GM21447 (cell line): ENCODE measurements at regions not wholly inside any gene's neighbourhood (a gene's known extent, or its start where the extent isn't known, plus 50 kb on each side); places are given as distances from the start of the nearest gene placed in this dataset.
"Not testable (repeated sequence)": the region's sequence is repeated elsewhere in the genome, so short reads cannot be mapped to it uniquely, and the experiment has no call there.

Source experiments
- ATAC-seq: cut with Tn5 transposase; IDR thresholded peaks from one replicate; pipeline ENCODE4 v1.9.1; 2021; ENCODE audit not compliant: unreplicated experiment

DNA sequence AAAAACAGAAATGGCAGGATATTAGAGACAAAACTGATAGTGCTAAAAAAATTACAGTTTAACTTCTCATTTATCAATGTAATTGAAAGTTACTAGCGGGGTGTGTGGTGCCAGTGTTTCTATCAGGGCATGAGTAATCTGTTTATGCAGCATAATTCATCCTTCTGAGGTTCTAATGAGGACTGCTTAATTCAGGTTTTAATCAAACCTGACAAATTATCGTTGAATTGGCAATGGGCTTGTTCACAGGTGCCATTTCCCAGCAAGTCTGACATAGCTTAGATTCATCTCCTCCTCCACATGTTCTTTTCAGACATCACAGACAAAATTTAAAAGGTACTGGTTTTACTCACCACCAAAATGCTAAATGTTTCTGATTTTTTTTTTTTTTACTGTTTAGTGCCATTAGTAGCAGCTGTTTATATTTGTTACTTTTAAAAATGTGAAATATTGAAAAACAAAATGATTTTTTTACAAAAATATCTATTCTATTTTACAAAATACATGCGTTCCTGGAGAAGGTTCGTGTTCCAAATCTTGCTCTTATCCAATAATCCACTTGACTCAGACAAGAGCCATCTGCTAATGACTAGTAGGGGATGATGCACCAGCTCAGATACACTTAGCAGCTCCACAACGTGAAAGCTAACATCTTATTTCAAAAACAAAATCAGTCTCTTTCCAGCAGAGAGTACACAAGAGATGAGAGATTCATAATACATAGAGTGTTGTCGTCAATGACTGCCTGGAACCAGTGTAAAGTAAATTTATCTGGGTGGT lies 447.7 kb upstream of the DPPA4 start:
- no peak for ATAC-seq

GRCh38 chr3:109803274-109803673 lies 465.9 kb upstream of the DPPA4 start:
- no peak for ATAC-seq

- ATAC-seq: no peak
Observed at GRCh38 chr3:109804697-109805096, 467.4 kb upstream of the DPPA4 start.

- ATAC-seq: peak; percentile 62
Observed at GRCh38 chr3:109806929-109807328, 469.6 kb upstream of the DPPA4 start.

GRCh38 chr3:109809513-109809912 lies 472.2 kb upstream of the DPPA4 start:
- no peak for ATAC-seq

DNA sequence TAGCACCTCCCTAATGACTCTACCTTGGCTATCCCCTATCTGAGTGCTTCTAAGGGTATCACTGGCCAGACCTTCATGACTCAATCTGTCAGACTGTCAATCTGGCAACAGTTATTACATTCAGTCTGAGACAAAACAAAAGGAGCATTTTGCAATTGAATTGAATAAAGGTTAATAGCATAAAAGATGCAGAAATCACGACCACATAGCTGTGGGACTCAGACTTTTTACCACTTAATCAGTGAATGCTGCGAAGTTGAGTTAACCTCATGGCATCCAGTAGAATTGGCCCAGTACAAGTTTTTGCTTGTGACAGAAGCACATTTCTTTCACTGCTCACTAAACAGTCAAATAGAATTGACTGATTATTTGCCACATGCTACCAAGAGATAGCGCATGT lies 480.7 kb upstream of the DPPA4 start:
- ATAC-seq: no peak

GRCh38 chr3:109819734-109820133 lies 482.4 kb upstream of the DPPA4 start:
- no peak for ATAC-seq

DNA sequence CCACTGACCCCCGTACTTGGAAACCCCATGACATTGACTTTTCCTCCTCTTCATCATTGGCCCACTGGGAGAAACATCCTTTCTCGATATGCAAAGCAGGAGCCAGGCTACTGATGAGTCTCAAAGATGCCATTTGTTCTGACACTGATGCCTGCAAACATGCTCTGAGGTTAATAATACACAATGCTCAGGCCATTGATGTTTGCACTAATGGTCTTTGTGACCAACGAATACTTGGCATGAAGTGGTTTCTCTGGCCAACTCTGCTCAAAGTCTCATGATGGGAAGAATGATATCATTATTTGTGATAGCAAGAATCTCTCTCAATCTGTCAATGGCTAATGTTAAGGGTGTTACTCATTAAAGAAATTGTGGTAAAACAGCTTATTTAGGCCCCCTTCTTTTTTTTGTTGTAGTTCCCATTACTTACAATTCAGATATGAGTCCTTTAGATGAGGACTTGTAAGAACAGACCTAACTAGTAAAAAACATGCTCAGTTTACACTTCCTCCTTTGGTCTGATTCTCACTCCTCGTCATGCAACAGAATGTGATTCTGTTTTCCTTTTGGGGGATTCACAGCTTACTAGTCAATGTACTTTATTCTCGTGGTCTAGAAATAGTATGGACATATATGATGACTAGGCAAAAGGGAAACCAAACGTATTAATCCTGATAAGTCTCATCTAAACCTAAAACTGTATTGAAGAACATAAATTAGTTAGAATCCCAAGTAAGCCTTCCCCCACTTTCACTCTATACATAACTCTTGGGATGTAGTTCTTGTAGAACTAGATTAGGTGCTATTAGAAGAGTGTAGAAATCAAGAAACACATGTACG lies 488.8 kb upstream of the DPPA4 start:
- no peak for ATAC-seq

DNA sequence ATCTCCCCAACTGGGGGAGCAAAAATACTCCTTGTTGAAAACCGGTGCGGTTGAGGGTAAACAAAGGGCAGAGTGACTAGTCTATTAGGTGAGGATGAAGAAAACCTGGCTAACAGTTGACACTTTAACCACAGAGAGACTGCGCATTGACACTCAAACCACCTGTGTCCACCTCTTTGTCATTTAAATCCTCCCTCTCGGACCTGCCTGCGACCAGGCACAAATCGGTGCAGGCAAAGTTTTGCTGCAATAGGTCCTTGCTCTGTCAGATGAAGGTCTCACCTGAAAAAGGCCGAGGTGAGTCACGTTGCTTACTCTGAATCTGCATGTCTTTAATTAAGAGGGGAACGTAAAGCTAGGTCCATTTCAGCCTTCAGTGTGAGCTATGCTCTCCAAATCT lies 494.1 kb upstream of the DPPA4 start:
- ATAC-seq: no peak

GRCh38 chr3:109835958-109836357 lies 498.6 kb upstream of the DPPA4 start:
- ATAC-seq: no peak

DNA sequence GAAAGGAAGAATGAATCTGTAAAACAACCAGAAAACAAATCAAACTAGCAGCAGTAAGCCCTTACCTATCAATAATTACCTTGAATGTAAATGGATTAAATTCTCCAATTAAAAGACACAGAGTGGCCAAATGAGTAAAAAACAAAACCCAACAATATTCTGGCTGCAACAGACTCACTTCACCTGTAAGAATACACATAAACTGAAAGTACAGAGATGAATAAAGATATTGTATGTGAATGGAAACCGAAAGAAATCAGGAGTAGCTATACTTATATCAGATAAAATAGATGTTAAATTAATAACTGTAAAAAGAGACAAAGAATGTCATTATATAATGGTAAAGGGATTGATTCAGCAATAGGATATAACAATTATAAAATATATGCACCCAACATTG lies 514.5 kb upstream of the DPPA4 start:
- no peak for ATAC-seq

- no peak for ATAC-seq
Observed at GRCh38 chr3:109852283-109852682, 514.9 kb upstream of the DPPA4 start.

DNA sequence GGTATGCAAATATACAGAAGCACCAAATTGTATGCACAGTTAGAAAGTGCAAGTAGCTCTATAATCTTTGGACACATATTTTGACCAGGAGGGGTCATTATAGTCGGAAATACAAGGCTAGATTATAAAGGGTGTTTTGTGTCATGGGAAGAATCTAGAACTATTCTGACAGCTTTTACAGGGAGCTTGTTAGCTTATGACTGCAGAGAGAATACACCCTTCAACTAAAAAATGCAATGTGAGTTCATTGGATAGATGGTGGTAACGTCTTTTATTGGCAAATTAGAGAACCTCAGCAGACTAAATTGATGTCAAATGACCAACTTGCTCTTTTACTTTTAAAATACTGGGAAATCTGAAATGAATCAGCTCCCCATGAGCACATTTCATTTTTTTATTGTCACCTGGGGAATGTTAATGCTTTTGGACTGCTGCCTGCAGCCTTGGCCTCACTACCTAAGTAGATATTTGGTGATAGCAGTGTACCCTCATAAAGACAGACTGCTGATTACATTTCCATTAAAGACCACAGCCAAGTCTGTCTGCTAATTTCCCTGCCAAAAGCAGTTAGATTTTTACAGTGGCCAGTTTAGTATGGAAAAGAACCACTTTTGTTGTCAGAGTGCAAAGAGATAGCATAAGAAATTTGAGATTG lies 515.9 kb upstream of the DPPA4 start:
- no peak for ATAC-seq

DNA sequence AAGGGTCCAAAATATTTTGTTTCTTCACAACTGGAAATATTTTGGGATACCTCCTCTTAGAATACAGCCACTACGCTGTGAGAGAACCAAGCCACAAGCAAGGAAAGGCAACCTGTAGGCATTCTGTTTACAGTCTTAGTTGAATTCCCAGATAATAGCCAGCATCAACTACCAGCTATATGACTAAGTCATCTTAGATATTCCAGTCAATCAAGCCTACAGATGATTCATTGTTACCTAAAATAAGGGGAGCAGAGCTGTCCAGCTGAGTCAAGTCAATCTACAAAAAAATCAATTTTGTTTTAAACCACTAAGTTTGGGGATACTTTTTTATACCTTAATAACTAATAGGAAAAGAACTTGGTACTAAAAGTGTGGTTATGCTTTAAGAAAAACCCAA lies 526.4 kb upstream of the DPPA4 start:
- ATAC-seq: no peak

DNA sequence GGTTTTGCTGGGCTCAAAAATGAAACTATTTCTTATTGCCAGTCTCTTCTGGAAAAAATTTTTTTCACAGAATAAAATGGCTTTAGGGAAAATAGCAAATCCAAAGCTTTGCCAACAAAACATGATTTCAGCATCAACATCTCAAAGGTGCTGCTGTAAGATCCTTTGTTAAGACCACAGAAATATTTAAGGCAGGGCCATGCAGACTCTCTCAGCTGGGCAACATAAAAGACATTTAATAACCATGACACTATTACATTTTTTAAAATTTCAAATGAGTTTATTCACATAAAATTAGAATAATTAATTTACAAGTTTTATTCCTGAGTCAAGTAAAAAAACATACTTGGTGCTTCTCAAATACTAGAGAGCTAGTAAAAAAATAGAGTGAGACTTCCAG lies 527.1 kb upstream of the DPPA4 start:
- ATAC-seq: no peak

DNA sequence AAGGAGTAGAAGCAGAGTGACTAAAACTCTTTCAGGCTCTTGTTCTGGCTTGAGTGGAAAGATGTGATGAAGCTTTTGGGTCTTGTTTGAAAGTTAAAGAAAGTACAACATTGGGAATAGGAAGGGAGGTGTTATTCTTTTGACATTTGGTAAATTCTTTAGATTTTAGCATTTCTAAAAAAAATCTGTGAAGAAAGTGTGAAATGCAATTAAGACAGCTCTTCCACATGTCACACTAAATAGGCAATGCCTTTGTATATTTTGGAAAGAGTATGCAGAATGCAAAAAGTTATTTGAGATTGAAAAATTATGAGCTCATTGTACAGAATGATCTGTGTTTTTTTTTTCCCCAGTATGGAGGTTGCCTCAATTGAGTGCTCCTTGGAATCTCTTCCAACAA lies 532.2 kb upstream of the DPPA4 start:
- no peak for ATAC-seq

- ATAC-seq: no peak
Observed at GRCh38 chr3:109874896-109875708, 537.8 kb upstream of the DPPA4 start.

DNA sequence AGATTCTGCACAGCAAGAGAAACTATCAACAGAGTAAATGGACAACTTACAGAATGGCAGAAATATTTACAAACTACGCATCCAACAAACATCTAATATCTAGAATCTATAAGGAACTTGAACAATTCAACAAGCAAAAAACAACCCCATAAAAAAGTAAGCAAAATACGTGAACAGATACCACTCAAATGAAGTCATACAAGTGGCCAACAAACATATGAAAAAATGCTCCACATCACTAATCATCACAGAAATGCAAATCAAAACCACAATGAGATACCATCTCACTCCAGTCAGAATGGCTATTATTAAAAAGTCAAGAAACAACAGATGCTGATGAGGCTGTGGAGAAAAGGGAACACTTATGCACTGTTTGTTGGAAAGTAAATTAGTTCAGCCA lies 540.3 kb upstream of the DPPA4 start:
- not testable (repeated sequence) for ATAC-seq

- ATAC-seq: no peak
Observed at GRCh38 chr3:109882144-109882543, 544.8 kb upstream of the DPPA4 start.

DNA sequence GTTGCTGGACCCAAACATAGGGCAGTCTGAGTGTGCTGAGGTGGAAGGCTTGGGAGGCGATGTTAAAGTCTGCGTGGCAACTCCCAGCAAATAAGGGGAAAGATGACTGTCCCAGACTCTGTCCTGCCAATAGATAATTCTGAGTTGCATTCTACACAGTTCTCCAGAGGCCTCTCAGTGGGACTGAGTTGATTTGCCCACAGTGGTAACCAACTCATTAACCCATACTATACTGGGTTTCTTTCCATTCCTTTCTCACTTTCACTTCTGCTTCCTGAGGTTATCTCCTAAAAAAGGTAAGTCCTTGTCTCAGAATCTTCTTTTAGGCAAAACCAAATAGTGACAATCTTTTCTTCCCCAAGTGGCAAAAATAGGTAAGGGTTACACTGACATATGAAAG lies 549.9 kb upstream of the DPPA4 start:
- ATAC-seq: no peak

- no peak for ATAC-seq
Observed at GRCh38 chr3:109888026-109888425, 550.7 kb upstream of the DPPA4 start.
